ENCODE measurements at regions not wholly inside any gene's neighbourhood (a gene's known extent, or its start where the extent isn't known, plus 50 kb on each side); places are given as distances from the start of the nearest gene placed in this dataset.
"Not testable (repeated sequence)": the region's sequence is repeated elsewhere in the genome, so short reads cannot be mapped to it uniquely, and the experiment has no call there.

DNA sequence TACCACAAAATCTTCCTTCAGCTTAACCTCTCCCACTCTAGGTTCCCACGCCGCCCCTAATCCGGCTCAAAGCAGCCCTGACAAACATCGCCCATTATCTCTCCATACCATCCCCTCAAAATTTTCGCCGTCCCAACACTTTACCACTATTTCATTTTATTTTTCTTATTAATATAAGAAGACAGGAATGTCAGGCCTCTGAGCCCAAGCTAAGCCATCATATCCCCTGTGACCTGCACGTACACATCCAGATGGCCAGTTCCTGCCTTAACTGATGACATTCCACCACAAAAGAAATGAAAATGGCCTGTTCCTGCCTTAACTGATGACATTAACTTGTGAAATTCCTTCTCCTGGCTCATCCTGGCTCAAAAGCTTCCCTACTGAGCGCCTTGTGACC, 243.4 kb upstream of the PROK2 start:
- TF ChIP-seq, protein P1, sequence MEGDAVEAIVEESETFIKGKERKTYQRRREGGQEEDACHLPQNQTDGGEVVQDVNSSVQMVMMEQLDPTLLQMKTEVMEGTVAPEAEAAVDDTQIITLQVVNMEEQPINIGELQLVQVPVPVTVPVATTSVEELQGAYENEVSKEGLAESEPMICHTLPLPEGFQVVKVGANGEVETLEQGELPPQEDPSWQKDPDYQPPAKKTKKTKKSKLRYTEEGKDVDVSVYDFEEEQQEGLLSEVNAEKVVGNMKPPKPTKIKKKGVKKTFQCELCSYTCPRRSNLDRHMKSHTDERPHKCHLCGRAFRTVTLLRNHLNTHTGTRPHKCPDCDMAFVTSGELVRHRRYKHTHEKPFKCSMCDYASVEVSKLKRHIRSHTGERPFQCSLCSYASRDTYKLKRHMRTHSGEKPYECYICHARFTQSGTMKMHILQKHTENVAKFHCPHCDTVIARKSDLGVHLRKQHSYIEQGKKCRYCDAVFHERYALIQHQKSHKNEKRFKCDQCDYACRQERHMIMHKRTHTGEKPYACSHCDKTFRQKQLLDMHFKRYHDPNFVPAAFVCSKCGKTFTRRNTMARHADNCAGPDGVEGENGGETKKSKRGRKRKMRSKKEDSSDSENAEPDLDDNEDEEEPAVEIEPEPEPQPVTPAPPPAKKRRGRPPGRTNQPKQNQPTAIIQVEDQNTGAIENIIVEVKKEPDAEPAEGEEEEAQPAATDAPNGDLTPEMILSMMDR (IDR thresholded peaks at IDR 0.05), result not testable (repeated sequence)
- not testable (repeated sequence) for TF ChIP-seq POLR2A (IDR thresholded peaks at IDR 0.05)

Measured in testis (tissue), 2 donors.